ENCODE measurements at regions not wholly inside any gene's neighbourhood (a gene's known extent, or its start where the extent isn't known, plus 50 kb on each side); places are given as distances from the start of the nearest gene placed in this dataset.

DNA sequence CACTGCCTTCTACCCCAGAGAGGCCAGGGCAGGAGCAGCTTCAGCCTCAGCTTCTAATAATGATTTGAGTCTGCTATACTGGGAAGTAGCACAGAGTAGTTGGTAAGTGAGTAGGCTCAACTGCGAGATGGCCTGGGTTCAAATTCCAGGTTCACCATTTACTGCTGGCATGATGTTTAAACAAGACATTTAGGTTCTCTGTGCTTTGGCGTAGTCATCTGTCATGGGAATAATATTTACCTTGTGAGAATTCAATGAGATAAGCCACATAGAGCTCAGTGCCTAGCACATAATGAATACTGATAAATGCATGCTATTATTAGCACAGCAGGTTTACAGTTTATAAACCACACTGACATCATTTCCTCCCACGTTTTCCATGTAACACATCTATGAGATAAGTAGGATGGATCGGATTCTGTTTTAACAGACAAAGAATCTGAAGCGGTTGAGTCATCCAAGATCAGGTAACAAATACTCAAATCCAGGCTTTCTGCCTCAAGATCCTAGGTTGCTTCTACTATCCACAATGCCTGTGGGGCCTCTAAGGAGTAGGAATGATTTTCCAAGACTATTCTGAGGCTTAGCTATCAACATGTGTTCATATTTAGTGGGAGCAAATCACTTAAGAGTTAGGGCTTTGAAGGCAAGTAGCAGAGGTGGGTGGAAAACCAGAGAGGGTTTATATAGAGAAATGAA lies 72.9 kb upstream of the DTNBP1 start:
- Histone ChIP-seq H3K4me2 (ENCODE audit: control insufficient read depth, insufficient read depth) (no peak overlapping the region), H3K4me3 (no peak overlapping the region)
- RAD21 ChIA-PET (ENCODE audit: unreplicated experiment), result interaction anchor here (0.6 to 4.4 kb wide), 24 partner anchors 20 to 447 kb away, joined by 3 to 35 read pairs (median 4); no protein-coding TSS in a partner anchor
- TF ChIP-seq RAD21 (IDR thresholded peaks at IDR 0.05; ENCODE audit: insufficient read depth, low read depth, low read length) (no peak), ZNF217 (IDR thresholded peaks at IDR 0.05) (peak; percentile 59; the same call in 1 of the 2 replicates), NR2F1 (conservative IDR thresholded peaks at IDR 0.05) (no peak; the same call in 1 of the 2 replicates), BHLHE40 (IDR thresholded peaks at IDR 0.05; ENCODE audit: borderline replicate concordance in 1 of 2, low read depth in 2 of 2, low read length in 1 of 2) (peak in 1 of 2 experiments; percentile 76; a peak in 2 of 4 replicates), KLF5 (IDR thresholded peaks at IDR 0.05; ENCODE audit: partially characterized antibody) (no peak), EP300 (IDR thresholded peaks at IDR 0.05; ENCODE audit: borderline replicate concordance in 1 of 2, control insufficient read depth in 1 of 2, low read depth in 2 of 2, low read length in 2 of 2) (peak; percentile 60 to 74; a peak in 3 of 4 replicates), ZNF274 (IDR thresholded peaks at IDR 0.05; ENCODE audit: insufficient read depth, insufficient read length) (no peak), TBL1XR1 (IDR thresholded peaks at IDR 0.05; ENCODE audit: low read depth, low read length) (no peak), MTA2 (IDR thresholded peaks at IDR 0.05; ENCODE audit: low read depth) (peak; percentile 86), PAX8 (IDR thresholded peaks at IDR 0.05) (no peak), SREBF2 (IDR thresholded peaks at IDR 0.05; ENCODE audit: low read length) (no peak), NBN (IDR thresholded peaks at IDR 0.05) (peak; percentile 42; the same call in 1 of the 2 replicates)
- TF ChIP-seq, protein P1, sequence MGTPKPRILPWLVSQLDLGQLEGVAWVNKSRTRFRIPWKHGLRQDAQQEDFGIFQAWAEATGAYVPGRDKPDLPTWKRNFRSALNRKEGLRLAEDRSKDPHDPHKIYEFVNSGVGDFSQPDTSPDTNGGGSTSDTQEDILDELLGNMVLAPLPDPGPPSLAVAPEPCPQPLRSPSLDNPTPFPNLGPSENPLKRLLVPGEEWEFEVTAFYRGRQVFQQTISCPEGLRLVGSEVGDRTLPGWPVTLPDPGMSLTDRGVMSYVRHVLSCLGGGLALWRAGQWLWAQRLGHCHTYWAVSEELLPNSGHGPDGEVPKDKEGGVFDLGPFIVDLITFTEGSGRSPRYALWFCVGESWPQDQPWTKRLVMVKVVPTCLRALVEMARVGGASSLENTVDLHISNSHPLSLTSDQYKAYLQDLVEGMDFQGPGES (IDR thresholded peaks at IDR 0.05), result no peak
- TF ChIP-seq, protein P2, sequence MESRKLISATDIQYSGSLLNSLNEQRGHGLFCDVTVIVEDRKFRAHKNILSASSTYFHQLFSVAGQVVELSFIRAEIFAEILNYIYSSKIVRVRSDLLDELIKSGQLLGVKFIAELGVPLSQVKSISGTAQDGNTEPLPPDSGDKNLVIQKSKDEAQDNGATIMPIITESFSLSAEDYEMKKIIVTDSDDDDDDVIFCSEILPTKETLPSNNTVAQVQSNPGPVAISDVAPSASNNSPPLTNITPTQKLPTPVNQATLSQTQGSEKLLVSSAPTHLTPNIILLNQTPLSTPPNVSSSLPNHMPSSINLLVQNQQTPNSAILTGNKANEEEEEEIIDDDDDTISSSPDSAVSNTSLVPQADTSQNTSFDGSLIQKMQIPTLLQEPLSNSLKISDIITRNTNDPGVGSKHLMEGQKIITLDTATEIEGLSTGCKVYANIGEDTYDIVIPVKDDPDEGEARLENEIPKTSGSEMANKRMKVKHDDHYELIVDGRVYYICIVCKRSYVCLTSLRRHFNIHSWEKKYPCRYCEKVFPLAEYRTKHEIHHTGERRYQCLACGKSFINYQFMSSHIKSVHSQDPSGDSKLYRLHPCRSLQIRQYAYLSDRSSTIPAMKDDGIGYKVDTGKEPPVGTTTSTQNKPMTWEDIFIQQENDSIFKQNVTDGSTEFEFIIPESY (IDR thresholded peaks at IDR 0.05), result no peak
- TF ChIP-seq, protein P3, sequence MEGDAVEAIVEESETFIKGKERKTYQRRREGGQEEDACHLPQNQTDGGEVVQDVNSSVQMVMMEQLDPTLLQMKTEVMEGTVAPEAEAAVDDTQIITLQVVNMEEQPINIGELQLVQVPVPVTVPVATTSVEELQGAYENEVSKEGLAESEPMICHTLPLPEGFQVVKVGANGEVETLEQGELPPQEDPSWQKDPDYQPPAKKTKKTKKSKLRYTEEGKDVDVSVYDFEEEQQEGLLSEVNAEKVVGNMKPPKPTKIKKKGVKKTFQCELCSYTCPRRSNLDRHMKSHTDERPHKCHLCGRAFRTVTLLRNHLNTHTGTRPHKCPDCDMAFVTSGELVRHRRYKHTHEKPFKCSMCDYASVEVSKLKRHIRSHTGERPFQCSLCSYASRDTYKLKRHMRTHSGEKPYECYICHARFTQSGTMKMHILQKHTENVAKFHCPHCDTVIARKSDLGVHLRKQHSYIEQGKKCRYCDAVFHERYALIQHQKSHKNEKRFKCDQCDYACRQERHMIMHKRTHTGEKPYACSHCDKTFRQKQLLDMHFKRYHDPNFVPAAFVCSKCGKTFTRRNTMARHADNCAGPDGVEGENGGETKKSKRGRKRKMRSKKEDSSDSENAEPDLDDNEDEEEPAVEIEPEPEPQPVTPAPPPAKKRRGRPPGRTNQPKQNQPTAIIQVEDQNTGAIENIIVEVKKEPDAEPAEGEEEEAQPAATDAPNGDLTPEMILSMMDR (IDR thresholded peaks at IDR 0.05 in 2 of 3, conservative IDR thresholded peaks at IDR 0.05 in 1 of 3; ENCODE audit: control insufficient read depth in 2 of 3, extremely low read depth in 1 of 3, insufficient read depth in 1 of 3, low read depth in 3 of 3, low read length in 3 of 3), result no peak
- TF ChIP-seq, protein P4, sequence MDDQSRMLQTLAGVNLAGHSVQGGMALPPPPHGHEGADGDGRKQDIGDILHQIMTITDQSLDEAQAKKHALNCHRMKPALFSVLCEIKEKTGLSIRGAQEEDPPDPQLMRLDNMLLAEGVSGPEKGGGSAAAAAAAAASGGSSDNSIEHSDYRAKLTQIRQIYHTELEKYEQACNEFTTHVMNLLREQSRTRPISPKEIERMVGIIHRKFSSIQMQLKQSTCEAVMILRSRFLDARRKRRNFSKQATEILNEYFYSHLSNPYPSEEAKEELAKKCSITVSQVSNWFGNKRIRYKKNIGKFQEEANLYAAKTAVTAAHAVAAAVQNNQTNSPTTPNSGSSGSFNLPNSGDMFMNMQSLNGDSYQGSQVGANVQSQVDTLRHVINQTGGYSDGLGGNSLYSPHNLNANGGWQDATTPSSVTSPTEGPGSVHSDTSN (IDR thresholded peaks at IDR 0.05; ENCODE audit: insufficient replicate concordance, low read depth, low read length), result no peak

More for the DNA sequence above, 72.9 kb upstream of the DTNBP1 start:
- Histone ChIP-seq H3K9ac (ENCODE audit: control insufficient read depth, insufficient read depth, low read length) (no peak overlapping the region), H4K20me1 (ENCODE audit: control insufficient read depth, insufficient read depth) (no peaks in the 10 kb centered on the region), H3K36me3 (ENCODE audit: control insufficient read depth in 2 of 2, insufficient read depth in 2 of 2, low read length in 1 of 2) (no peaks in the 10 kb centered on the region), H2AFZ (ENCODE audit: control insufficient read depth, low read depth, low read length) (no peak overlapping the region), H3K79me2 (ENCODE audit: control insufficient read depth, insufficient read depth, low read length) (no peaks in the 10 kb centered on the region), H3K9me3 (replicated peaks; ENCODE audit: control insufficient read depth, insufficient read depth, low read length) (no peaks in the 10 kb centered on the region), H3K27me3 (replicated peaks in 1 of 2; ENCODE audit: control insufficient read depth in 2 of 2, insufficient read depth in 2 of 2, low read length in 1 of 2) (no peaks in the 10 kb centered on the region), H3K4me1 (ENCODE audit: control insufficient read depth, insufficient read depth, low read length) (peaks cover 4% of the 10 kb centered on the region; the same call in 1 of the 2 replicates), H3K27ac (ENCODE audit: control insufficient read depth, insufficient read depth) (no peak overlapping the region)
- no peak for FAIRE-seq
- in situ Hi-C loops (cut with MboI) (no loop called here), intact Hi-C loops (cut with micrococcal nuclease; ENCODE audit: unreplicated experiment) (no loop called here)
- no TSS peak for BruUV-seq (replicated peaks)
- DNase-seq (ENCODE audit: low read depth, low spot score), result no peak
- SMC1A ChIA-PET (ENCODE audit: uncharacterized antibody, unreplicated experiment), result interaction anchor here (0.7 to 6.9 kb wide), 21 partner anchors 12 to 447 kb away, joined by 3 to 72 read pairs (median 4); no protein-coding TSS in a partner anchor
- 47% methylated on average over 5 of the region's 5 CpGs for WGBS (ENCODE audit: insufficient coverage, insufficient replicate concordance, low lambda C conversion rate, missing lambda C conversion rate)
- peak; percentile 74 for ATAC-seq
- CTCF ChIA-PET, result interaction anchor here (0.8 to 1.8 kb wide), 4 partner anchors 41 to 433 kb away, joined by 3 to 7 read pairs (median 4); partner anchors contain the start of gene MYLIP
- POLR2A ChIA-PET, result interaction anchor here (0.9 to 2.0 kb wide), 7 partner anchors 34 to 469 kb away, joined by 3 to 7 read pairs (median 3); no protein-coding TSS in a partner anchor

All from GM12878 (cell line).